ENCODE measurements at regions not wholly inside any gene's neighbourhood (a gene's known extent, or its start where the extent isn't known, plus 50 kb on each side); places are given as distances from the start of the nearest gene placed in this dataset.

DNA sequence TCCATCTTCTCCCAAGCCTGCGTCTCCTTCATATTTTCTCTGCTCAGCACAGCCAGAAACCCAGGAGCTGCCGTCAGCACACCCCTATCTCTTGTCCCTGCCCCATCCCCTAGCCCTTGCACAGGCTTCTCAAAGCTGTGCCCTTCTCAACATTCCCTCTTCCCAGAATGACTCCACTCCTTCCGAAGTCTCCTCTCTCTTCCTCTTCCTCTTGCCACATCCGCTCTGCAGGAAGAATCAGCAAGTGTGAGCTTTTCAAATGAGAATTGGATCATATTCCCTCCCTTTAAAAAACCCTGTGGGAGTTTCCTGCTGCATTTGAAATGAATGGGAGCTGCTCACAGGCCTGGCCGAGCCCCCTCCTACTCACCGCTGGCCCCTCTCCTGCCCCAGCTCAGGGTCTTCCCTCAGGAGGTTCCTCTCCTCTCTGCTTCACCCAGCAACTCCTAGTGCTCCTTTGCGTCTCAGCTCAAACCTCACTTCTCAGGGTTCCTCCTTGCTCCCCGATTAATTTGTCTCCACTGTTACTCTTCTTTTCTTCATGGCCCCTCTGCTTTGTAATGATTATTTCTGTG, 528.5 kb upstream of the CCDC196 start:
- TF ChIP-seq, protein P1, sequence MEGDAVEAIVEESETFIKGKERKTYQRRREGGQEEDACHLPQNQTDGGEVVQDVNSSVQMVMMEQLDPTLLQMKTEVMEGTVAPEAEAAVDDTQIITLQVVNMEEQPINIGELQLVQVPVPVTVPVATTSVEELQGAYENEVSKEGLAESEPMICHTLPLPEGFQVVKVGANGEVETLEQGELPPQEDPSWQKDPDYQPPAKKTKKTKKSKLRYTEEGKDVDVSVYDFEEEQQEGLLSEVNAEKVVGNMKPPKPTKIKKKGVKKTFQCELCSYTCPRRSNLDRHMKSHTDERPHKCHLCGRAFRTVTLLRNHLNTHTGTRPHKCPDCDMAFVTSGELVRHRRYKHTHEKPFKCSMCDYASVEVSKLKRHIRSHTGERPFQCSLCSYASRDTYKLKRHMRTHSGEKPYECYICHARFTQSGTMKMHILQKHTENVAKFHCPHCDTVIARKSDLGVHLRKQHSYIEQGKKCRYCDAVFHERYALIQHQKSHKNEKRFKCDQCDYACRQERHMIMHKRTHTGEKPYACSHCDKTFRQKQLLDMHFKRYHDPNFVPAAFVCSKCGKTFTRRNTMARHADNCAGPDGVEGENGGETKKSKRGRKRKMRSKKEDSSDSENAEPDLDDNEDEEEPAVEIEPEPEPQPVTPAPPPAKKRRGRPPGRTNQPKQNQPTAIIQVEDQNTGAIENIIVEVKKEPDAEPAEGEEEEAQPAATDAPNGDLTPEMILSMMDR (IDR thresholded peaks at IDR 0.05) = no peak
- TF ChIP-seq POLR2A (IDR thresholded peaks at IDR 0.05) = no peak
